Loucy (cell line): ENCODE measurements at regions not wholly inside any gene's neighbourhood (a gene's known extent, or its start where the extent isn't known, plus 50 kb on each side); places are given as distances from the start of the nearest gene placed in this dataset.

Experiments used
- H2AFZ ChIP-seq: fragments of 200-600 bp; sonication (generic); 2 replicates; pipeline ENCODE4 v1.6.0; 2016; ENCODE audit warnings: antibody characterized with exemption, mild to moderate bottlenecking, low read length, moderate library complexity
- H3F3A ChIP-seq: fragments of 200-600 bp; 2 replicates; pipeline ENCODE4 v1.6.0; 2016; ENCODE audit warnings: antibody characterized with exemption, low read depth, mild to moderate bottlenecking
- H3K27me3 ChIP-seq: fragments of 200-600 bp; sonication (generic); 2 replicates; pipeline ENCODE4 v1.6.1; 2014; ENCODE audit warnings: low read length, mild to moderate bottlenecking; ENCODE audit not compliant: insufficient read depth, poor library complexity, severe bottlenecking
- H3K36me3 ChIP-seq: fragments of 200-600 bp; sonication (generic); 2 replicates; pipeline ENCODE4 v1.6.1; 2016; ENCODE audit warnings: low read length; ENCODE audit not compliant: insufficient read depth
- H3K4me1 ChIP-seq: fragments of 200-600 bp; sonication (generic); 2 replicates; pipeline ENCODE4 v1.5.1; 2014; ENCODE audit warnings: low read length, mild to moderate bottlenecking; ENCODE audit not compliant: insufficient read depth, poor library complexity, severe bottlenecking
- H3K4me2 ChIP-seq: fragments of 200-600 bp; sonication (generic); 2 replicates; pipeline ENCODE4 v1.6.0; 2014; ENCODE audit warnings: antibody characterized with exemption, low read length, low read depth, mild to moderate bottlenecking; ENCODE audit not compliant: poor library complexity, severe bottlenecking
- H3K4me3 ChIP-seq: fragments of 200-600 bp; sonication (generic); 2 replicates; pipeline ENCODE4 v1.5.1; 2014; ENCODE audit warnings: low read length, mild to moderate bottlenecking, mixed read lengths; ENCODE audit not compliant: poor library complexity, severe bottlenecking
- H3K79me2 ChIP-seq: fragments of 200-600 bp; sonication (generic); 2 replicates; pipeline ENCODE4 v1.6.1; 2014; ENCODE audit warnings: low read length; ENCODE audit not compliant: insufficient read depth
- H3K9ac ChIP-seq: fragments of 200-600 bp; sonication (generic); 2 replicates; pipeline ENCODE4 v1.6.0; 2014; ENCODE audit warnings: mild to moderate bottlenecking, low read depth, low read length, moderate library complexity; ENCODE audit not compliant: poor library complexity, severe bottlenecking
- H3K9me2 ChIP-seq: fragments of 200-600 bp; sonication (generic); replicated peaks from 2 replicates; pipeline ENCODE4 v1.6.1; 2016; ENCODE audit warnings: low read depth, low read length, mixed read lengths
- H3K9me3 ChIP-seq: fragments of 200-600 bp; sonication (generic); 2 replicates; pipeline ENCODE4 v1.6.1; 2014; ENCODE audit warnings: mild to moderate bottlenecking, antibody characterized with exemption, low read length, low read depth; ENCODE audit not compliant: insufficient read depth
- H4K20me1 ChIP-seq: fragments of 200-600 bp; sonication (generic); 2 replicates; pipeline ENCODE4 v1.6.0; 2014; ENCODE audit warnings: antibody characterized with exemption, low read length, mild to moderate bottlenecking; ENCODE audit not compliant: insufficient read depth, poor library complexity, severe bottlenecking
- EZH2phosphoT487 ChIP-seq: fragments of 200-600 bp; IDR thresholded peaks from 2 replicates; pipeline ENCODE4 v1.6.1; 2018; ENCODE audit warnings: antibody characterized with exemption, mild to moderate bottlenecking, moderate library complexity, borderline replicate concordance
- TF ChIP-seq, protein P1 (sequence below): fragments of 200-600 bp; sonication (generic); conservative IDR thresholded peaks from 2 replicates; pipeline ENCODE4 v1.5.1; 2014; ENCODE audit warnings: mild to moderate bottlenecking, antibody characterized with exemption, low read length

DNA sequence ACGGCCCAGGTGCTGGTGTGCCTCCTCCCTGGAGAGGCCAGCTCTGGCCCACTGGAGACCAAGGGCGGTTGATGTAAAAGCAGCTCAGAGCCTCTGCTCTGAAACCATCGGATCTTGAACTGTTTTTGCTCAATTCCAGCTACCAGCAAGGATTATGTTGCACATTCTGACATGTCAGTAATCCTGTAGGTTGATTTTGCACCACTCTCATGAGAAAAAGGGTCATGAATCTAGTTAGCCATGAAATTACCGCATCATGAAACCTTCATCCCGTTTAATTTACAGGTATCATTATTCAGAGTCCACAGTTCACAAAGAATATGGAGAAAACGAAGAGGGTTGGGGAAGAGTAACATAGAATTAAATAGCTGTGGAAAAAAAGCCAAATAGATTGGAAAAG, 120.4 kb upstream of the NSMCE3 start:
- Histone ChIP-seq H3F3A (no peaks in the 10 kb centered on the region), H2AFZ (no peak overlapping the region), H3K79me2 (no peaks in the 10 kb centered on the region), H3K4me3 (no peak overlapping the region), H3K9ac (no peak overlapping the region), H4K20me1 (no peaks in the 10 kb centered on the region), H3K4me1 (no peaks in the 10 kb centered on the region), H3K36me3 (no peaks in the 10 kb centered on the region), H3K4me2 (no peak overlapping the region), H3K27me3 (no peaks in the 10 kb centered on the region), H3K9me3 (no peaks in the 10 kb centered on the region), H3K9me2 (no peaks in the 10 kb centered on the region)
- TF ChIP-seq, protein P1, sequence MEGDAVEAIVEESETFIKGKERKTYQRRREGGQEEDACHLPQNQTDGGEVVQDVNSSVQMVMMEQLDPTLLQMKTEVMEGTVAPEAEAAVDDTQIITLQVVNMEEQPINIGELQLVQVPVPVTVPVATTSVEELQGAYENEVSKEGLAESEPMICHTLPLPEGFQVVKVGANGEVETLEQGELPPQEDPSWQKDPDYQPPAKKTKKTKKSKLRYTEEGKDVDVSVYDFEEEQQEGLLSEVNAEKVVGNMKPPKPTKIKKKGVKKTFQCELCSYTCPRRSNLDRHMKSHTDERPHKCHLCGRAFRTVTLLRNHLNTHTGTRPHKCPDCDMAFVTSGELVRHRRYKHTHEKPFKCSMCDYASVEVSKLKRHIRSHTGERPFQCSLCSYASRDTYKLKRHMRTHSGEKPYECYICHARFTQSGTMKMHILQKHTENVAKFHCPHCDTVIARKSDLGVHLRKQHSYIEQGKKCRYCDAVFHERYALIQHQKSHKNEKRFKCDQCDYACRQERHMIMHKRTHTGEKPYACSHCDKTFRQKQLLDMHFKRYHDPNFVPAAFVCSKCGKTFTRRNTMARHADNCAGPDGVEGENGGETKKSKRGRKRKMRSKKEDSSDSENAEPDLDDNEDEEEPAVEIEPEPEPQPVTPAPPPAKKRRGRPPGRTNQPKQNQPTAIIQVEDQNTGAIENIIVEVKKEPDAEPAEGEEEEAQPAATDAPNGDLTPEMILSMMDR, result no peak
- no peak for TF ChIP-seq EZH2phosphoT487

DNA sequence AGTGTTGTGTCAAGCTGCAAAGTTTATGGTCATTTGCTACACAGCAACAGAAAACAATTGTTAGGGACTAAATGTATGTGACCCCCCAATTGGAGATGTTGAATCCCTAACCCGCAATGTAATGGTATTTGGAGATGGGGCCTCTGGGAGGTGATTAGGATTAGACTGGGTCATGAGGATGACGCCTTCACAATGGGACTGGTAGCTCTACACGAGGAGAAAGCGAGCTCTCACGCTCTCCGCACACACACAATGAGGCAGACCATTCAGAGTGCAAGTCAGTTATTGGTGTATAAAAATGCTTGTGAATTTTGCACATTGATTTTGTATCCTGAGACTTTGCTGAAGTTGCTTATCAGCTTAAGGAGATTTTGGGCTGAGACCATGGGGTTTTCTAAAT, 116.9 kb upstream of the NSMCE3 start:
- Histone ChIP-seq H3K36me3 (no peaks in the 10 kb centered on the region), H3K9ac (no peak overlapping the region), H2AFZ (no peak overlapping the region), H3K27me3 (no peaks in the 10 kb centered on the region), H4K20me1 (no peaks in the 10 kb centered on the region), H3K9me2 (no peaks in the 10 kb centered on the region), H3K4me3 (no peak overlapping the region), H3K9me3 (no peaks in the 10 kb centered on the region), H3K4me2 (no peak overlapping the region), H3F3A (no peaks in the 10 kb centered on the region), H3K79me2 (no peaks in the 10 kb centered on the region), H3K4me1 (peaks cover 5% of the 10 kb centered on the region)
- no peak for TF ChIP-seq EZH2phosphoT487
- TF ChIP-seq, protein P1, result no peak

DNA sequence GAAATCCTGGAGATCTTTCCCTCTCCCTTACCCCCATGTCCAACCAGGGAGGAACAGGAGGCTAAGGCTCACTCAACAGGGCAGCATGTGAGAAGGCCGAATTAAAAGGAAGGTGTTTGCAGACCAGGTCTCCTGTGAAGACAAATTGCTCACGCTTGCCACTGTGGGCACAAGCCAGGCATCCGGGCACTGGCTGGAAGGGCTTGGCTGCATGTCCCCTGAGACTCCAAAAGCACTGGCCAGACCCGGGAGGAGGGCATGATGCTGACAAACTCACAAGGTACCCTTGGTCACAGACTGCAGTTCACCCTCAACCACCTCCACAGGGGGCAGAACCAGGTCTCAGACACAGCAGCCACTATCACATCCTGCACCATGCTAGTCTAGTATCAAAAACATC, 113.7 kb upstream of the NSMCE3 start:
- Histone ChIP-seq H3K9me3 (no peaks in the 10 kb centered on the region), H3K27me3 (no peaks in the 10 kb centered on the region), H3K4me1 (peaks cover 5% of the 10 kb centered on the region), H3F3A (no peaks in the 10 kb centered on the region), H3K79me2 (no peaks in the 10 kb centered on the region), H3K9ac (no peak overlapping the region), H4K20me1 (no peaks in the 10 kb centered on the region), H3K4me2 (no peak overlapping the region), H2AFZ (no peak overlapping the region), H3K4me3 (no peak overlapping the region), H3K9me2 (no peaks in the 10 kb centered on the region), H3K36me3 (no peaks in the 10 kb centered on the region)
- TF ChIP-seq, protein P1, result no peak
- no peak for TF ChIP-seq EZH2phosphoT487
